Mesenchymal stem cell (in vitro differentiated cells and primary cell): ENCODE measurements at regions not wholly inside any gene's neighbourhood (a gene's known extent, or its start where the extent isn't known, plus 50 kb on each side); places are given as distances from the start of the nearest gene placed in this dataset.
A peak's percentile ranks its signal among the peaks of the same experiment; 100 is the strongest.

Experiments
- DNase-seq: peaks from one replicate; pipeline ENCODE4 v3.0.0-alpha.2; 2013
- H2AFZ ChIP-seq: one replicate; pipeline ENCODE4 v1.6.1; 2013; ENCODE audit warnings: low read depth, mild to moderate bottlenecking, control low read depth, inconsistent platforms, low read length, moderate library complexity
- H2AK5ac ChIP-seq: 2 replicates; pipeline ENCODE4 v1.6.1; 2013; ENCODE audit warnings: low read length, moderate library complexity, mild to moderate bottlenecking, inconsistent platforms; ENCODE audit not compliant: severe bottlenecking
- H2BK120ac ChIP-seq: one replicate; pipeline ENCODE4 v1.6.1; 2013; ENCODE audit warnings: low read depth, mild to moderate bottlenecking, inconsistent platforms, low read length, moderate library complexity
- H2BK12ac ChIP-seq, 2 experiments: one replicate each; pipeline ENCODE4 v1.6.1; 2013; ENCODE audit warnings: inconsistent platforms in 2 of 2, low read length in 2 of 2, mild to moderate bottlenecking in 2 of 2, moderate library complexity in 2 of 2, control low read depth in 1 of 2
- H2BK15ac ChIP-seq: one replicate; pipeline ENCODE4 v1.6.1; 2013; ENCODE audit warnings: mild to moderate bottlenecking, low read depth, inconsistent platforms; ENCODE audit not compliant: poor library complexity, severe bottlenecking
- H2BK5ac ChIP-seq: 2 replicates; pipeline ENCODE4 v1.6.1; 2013; ENCODE audit warnings: low read depth, mild to moderate bottlenecking, low read length, control low read depth, inconsistent platforms; ENCODE audit not compliant: poor library complexity, severe bottlenecking
- H3K14ac ChIP-seq, 2 experiments: one replicate each; pipeline ENCODE4 v1.6.1; 2013; ENCODE audit warnings: inconsistent platforms in 2 of 2, low read length in 2 of 2, control low read depth in 1 of 2, mild to moderate bottlenecking in 1 of 2, moderate library complexity in 1 of 2
- H3K18ac ChIP-seq, 2 experiments: one replicate each; pipeline ENCODE4 v1.6.1; 2013; ENCODE audit warnings: inconsistent platforms in 2 of 2, low read length in 2 of 2, control low read depth in 1 of 2, low read depth in 1 of 2, mild to moderate bottlenecking in 1 of 2
- H3K23ac ChIP-seq, 2 experiments: one replicate each; pipeline ENCODE4 v1.6.1; 2013; ENCODE audit warnings: inconsistent platforms in 2 of 2, low read length in 2 of 2, mild to moderate bottlenecking in 2 of 2, moderate library complexity in 2 of 2, control low read depth in 1 of 2
- H3K27ac ChIP-seq: 2 replicates; pipeline ENCODE4 v1.5.1; 2013; ENCODE audit warnings: mild to moderate bottlenecking, moderate library complexity, low read length, control low read depth, inconsistent platforms; ENCODE audit not compliant: poor library complexity, severe bottlenecking
- H3K27me3 ChIP-seq, 2 experiments: 2 replicates each; pipeline versions ENCODE4 v1.6.1 to v1.7.0; 2013; ENCODE audit warnings: low read length in 2 of 2, mild to moderate bottlenecking in 2 of 2, moderate library complexity in 2 of 2, control low read depth in 1 of 2, inconsistent platforms in 1 of 2; ENCODE audit not compliant: control insufficient read depth in 1 of 2, insufficient read depth in 1 of 2
- H3K36me3 ChIP-seq, 2 experiments: 2 replicates each; pipeline versions ENCODE4 v1.6.1 to v1.7.0; 2013; ENCODE audit warnings: low read length in 2 of 2, control low read depth in 1 of 2, inconsistent platforms in 1 of 2, low read depth in 1 of 2, mild to moderate bottlenecking in 1 of 2; ENCODE audit not compliant: insufficient read depth in 2 of 2, control insufficient read depth in 1 of 2
- H3K4ac ChIP-seq, 2 experiments: one replicate each; pipeline ENCODE4 v1.6.1; 2013; ENCODE audit warnings: inconsistent platforms in 2 of 2, low read length in 2 of 2, mild to moderate bottlenecking in 2 of 2, moderate library complexity in 2 of 2, control low read depth in 1 of 2, low read depth in 1 of 2
- H3K4me1 ChIP-seq: 2 replicates; pipeline ENCODE4 v1.6.1; 2013; ENCODE audit warnings: low read depth, low read length, control low read depth; ENCODE audit not compliant: control insufficient read depth, insufficient read depth
- H3K4me2 ChIP-seq: 2 replicates; pipeline ENCODE4 v1.6.1; 2013; ENCODE audit warnings: low read length, mild to moderate bottlenecking, inconsistent platforms; ENCODE audit not compliant: poor library complexity, severe bottlenecking
- H3K4me3 ChIP-seq, 2 experiments: 2 replicates each; pipeline versions ENCODE4 v1.5.1 to v1.7.0; 2013; ENCODE audit warnings: low read length in 2 of 2, mild to moderate bottlenecking in 2 of 2, control low read depth in 1 of 2, low read depth in 1 of 2; ENCODE audit not compliant: insufficient read depth in 1 of 2
- H3K79me1 ChIP-seq: replicated peaks from 2 replicates; pipeline ENCODE4 v1.6.1; 2013; ENCODE audit warnings: mild to moderate bottlenecking, control low read depth, low read length, inconsistent platforms; ENCODE audit not compliant: poor library complexity, severe bottlenecking
- H3K9ac ChIP-seq: 2 replicates; pipeline ENCODE4 v1.7.0; 2013; ENCODE audit warnings: mild to moderate bottlenecking, low read length, moderate library complexity
- H3K9me3 ChIP-seq: 2 replicates; pipeline ENCODE4 v1.7.0; 2013; ENCODE audit warnings: mild to moderate bottlenecking, low read length; ENCODE audit not compliant: control insufficient read depth
- H4K8ac ChIP-seq: one replicate; pipeline ENCODE4 v1.6.1; 2013; ENCODE audit warnings: inconsistent platforms, mild to moderate bottlenecking, low read length, moderate library complexity
- H4K91ac ChIP-seq: one replicate; pipeline ENCODE4 v1.6.1; 2013; ENCODE audit warnings: mild to moderate bottlenecking, low read length, inconsistent platforms
- WGBS: methylation state at CpG from one replicate; pipeline ENCODE4 v1.1.7; 2013; ENCODE audit warnings: mixed read lengths; 5-methylcytosine and 5-hydroxymethylcytosine counted together

DNA sequence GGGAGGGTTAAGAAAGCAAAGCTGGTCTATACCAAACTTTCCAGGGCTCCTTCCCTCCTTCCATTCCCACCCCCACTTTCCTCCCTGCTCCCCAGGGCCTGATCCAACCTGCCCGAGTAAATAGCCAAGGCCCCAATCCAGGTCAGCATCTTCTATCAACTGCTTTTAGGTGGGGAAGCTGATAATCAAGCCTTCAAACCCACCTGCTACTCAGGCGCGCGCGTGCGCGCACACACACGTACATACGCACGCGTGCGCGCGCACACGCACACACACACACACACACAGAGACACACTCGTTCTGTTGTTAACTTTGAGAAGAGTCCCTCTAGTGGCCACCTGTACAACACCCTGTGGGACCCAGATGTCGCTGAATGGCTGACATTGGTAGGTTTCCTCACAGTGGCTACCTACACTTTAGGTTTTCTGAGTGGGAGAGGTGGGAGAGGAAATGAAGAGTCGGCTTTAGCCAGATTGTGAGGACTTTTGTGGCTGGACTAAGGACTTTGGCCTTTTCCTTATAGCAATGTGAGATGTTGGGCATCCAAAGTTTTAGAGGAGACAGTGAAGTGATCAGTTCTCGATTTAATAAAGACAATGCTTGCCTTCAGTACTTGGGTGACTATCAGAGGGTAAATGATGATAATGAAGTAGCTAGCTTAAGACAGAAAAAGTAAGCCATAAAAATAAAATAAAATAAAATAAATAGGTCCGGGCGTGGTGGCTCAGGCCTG lies 179.9 kb upstream of the C2CD4B start:
- Histone ChIP-seq H3K9me3 (no peaks in the 10 kb centered on the region), H2BK120ac (no peak overlapping the region), H3K4me2 (peak overlapping the region; percentile 57), H4K8ac (peak overlapping the region; percentile 36), H3K9ac (no peak overlapping the region), H2BK5ac (no peak overlapping the region), H3K27me3 (no peaks in the 10 kb centered on the region), H3K79me1 (no peaks in the 10 kb centered on the region), H2BK12ac (no peak overlapping the region), H3K36me3 (no peaks in the 10 kb centered on the region), H2AK5ac (no peak overlapping the region), H3K27ac (no peak overlapping the region), H3K14ac (no peak overlapping the region), H3K4me3 (peak overlapping the region in 1 of 2 experiments; percentile 14), H3K4me1 (peaks cover 4% of the 10 kb centered on the region), H3K18ac (no peak overlapping the region), H2BK15ac (no peak overlapping the region), H2AFZ (no peak overlapping the region), H3K23ac (no peak overlapping the region), H4K91ac (no peak overlapping the region), H3K4ac (no peak overlapping the region)
- WGBS = 50% methylated on average over 20 of the region's 21 CpGs
- peak; percentile 67 for DNase-seq

- H3K4ac ChIP-seq = no peak overlapping the region
- no peak overlapping the region for H3K23ac ChIP-seq
- no peak overlapping the region for H3K27ac ChIP-seq
- H3K79me1 ChIP-seq = no peaks in the 10 kb centered on the region
- no CpG with 5 or more reads among the region's 1 CpG for WGBS
- no peak overlapping the region for H2AFZ ChIP-seq
- no peak overlapping the region for H2BK120ac ChIP-seq
- H2BK15ac ChIP-seq = no peak overlapping the region
- peaks cover 4% of the 10 kb centered on the region for H3K4me1 ChIP-seq
- H3K36me3 ChIP-seq = no peaks in the 10 kb centered on the region
- no peak overlapping the region for H3K14ac ChIP-seq
- no peak for DNase-seq
- H2BK5ac ChIP-seq = no peak overlapping the region
- no peak overlapping the region for H2BK12ac ChIP-seq
- H3K18ac ChIP-seq = no peak overlapping the region
- H3K27me3 ChIP-seq = no peaks in the 10 kb centered on the region
- H4K8ac ChIP-seq = no peak overlapping the region
- H3K4me2 ChIP-seq = no peak overlapping the region
- no peak overlapping the region for H4K91ac ChIP-seq
- H3K9ac ChIP-seq = no peak overlapping the region
- H2AK5ac ChIP-seq = no peak overlapping the region
- no peak overlapping the region for H3K4me3 ChIP-seq
- H3K9me3 ChIP-seq = no peaks in the 10 kb centered on the region
Observed at GRCh38 chr15:62346168-62346567, 181.1 kb upstream of the C2CD4B start.

DNA sequence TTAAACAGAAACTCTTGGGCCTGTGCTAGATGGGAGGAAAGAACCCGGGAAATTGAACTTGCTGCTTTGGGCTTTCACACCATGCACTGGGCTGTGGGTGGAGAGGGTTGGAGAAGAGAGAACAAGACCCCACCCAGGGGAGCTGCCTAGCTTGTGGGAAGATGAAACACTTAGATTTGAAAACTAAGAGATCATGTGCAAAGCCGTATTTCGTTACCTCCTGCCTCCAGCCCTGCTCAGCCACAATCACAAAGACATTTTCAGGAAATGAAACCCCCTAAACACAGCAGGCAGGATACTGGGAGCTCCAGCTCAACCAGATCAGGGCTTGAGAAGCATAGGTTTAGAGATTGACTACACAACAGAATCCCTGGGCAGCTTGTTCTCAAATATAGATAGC lies 183.0 kb upstream of the C2CD4B start:
- Histone ChIP-seq H3K36me3 (no peaks in the 10 kb centered on the region), H2BK120ac (no peak overlapping the region), H3K4me3 (no peak overlapping the region), H4K8ac (no peak overlapping the region), H2BK15ac (no peak overlapping the region), H2BK12ac (no peak overlapping the region), H3K23ac (no peak overlapping the region), H2BK5ac (no peak overlapping the region), H3K4me2 (no peak overlapping the region), H3K4me1 (peaks cover 4% of the 10 kb centered on the region), H3K27me3 (peaks cover 0 to 6% of the 10 kb centered on the region in 2 experiments), H4K91ac (no peak overlapping the region), H3K18ac (no peak overlapping the region), H3K79me1 (no peaks in the 10 kb centered on the region), H3K27ac (no peak overlapping the region), H3K9ac (no peak overlapping the region), H3K9me3 (no peaks in the 10 kb centered on the region), H3K4ac (no peak overlapping the region), H2AK5ac (no peak overlapping the region), H3K14ac (no peak overlapping the region), H2AFZ (no peak overlapping the region)
- DNase-seq = no peak
- WGBS = 96% methylated on average over 3 of the region's 3 CpGs

GRCh38 chr15:62348623-62349022 lies 183.5 kb upstream of the C2CD4B start:
- Histone ChIP-seq H3K14ac (no peak overlapping the region), H3K4ac (no peak overlapping the region), H2AK5ac (no peak overlapping the region), H4K91ac (no peak overlapping the region), H2BK120ac (no peak overlapping the region), H3K27ac (no peak overlapping the region), H3K79me1 (no peaks in the 10 kb centered on the region), H3K4me2 (no peak overlapping the region), H2AFZ (no peak overlapping the region), H2BK15ac (no peak overlapping the region), H4K8ac (no peak overlapping the region), H3K4me3 (no peak overlapping the region), H3K18ac (no peak overlapping the region), H3K23ac (no peak overlapping the region), H3K4me1 (peaks cover 4% of the 10 kb centered on the region), H3K27me3 (peaks cover 5 to 11% of the 10 kb centered on the region in 2 experiments), H2BK12ac (no peak overlapping the region), H2BK5ac (no peak overlapping the region), H3K36me3 (no peaks in the 10 kb centered on the region), H3K9me3 (no peaks in the 10 kb centered on the region), H3K9ac (no peak overlapping the region)
- WGBS = 100% methylated on average over 3 of the region's 3 CpGs
- no peak for DNase-seq
